WI38 (cell line): ENCODE measurements at regions not wholly inside any gene's neighbourhood (a gene's known extent, or its start where the extent isn't known, plus 50 kb on each side); places are given as distances from the start of the nearest gene placed in this dataset.
"Not testable (repeated sequence)": the region's sequence is repeated elsewhere in the genome, so short reads cannot be mapped to it uniquely, and the experiment has no call there.

Experiments
- H3K4me3 ChIP-seq: 2 replicates; pipeline ENCODE4 v1.5.1; 2011; ENCODE audit warnings: low read depth, mild to moderate bottlenecking, control low read depth, low read length
- CTCF ChIP-seq: IDR thresholded peaks from 2 replicates; pipeline ENCODE4 v1.5.1; 2012; ENCODE audit warnings: low read depth, mild to moderate bottlenecking, control low read depth, low read length

- TF ChIP-seq CTCF, result no peak
- H3K4me3 ChIP-seq, result no peak overlapping the region
Observed at GRCh38 chr1:195704028-195704427, 904.2 kb downstream of the KCNT2 start.

- no peak overlapping the region for H3K4me3 ChIP-seq
- no peak for TF ChIP-seq CTCF
Observed at GRCh38 chr1:195701149-195701548, 907.1 kb downstream of the KCNT2 start.

GRCh38 chr1:195697130-195697529 lies 911.1 kb downstream of the KCNT2 start:
- no peak overlapping the region for H3K4me3 ChIP-seq
- no peak for TF ChIP-seq CTCF

- no peak overlapping the region for H3K4me3 ChIP-seq
- TF ChIP-seq CTCF, result no peak
Observed at GRCh38 chr1:195686764-195687163, 921.5 kb downstream of the KCNT2 start.

GRCh38 chr1:195664628-195665027 lies 943.6 kb downstream of the KCNT2 start:
- no peak for TF ChIP-seq CTCF
- no peak overlapping the region for H3K4me3 ChIP-seq

GRCh38 chr1:195663549-195664280 lies 944.5 kb downstream of the KCNT2 start:
- no peak for TF ChIP-seq CTCF
- H3K4me3 ChIP-seq, result no peak overlapping the region

- no peak overlapping the region for H3K4me3 ChIP-seq
Observed at GRCh38 chr1:195656780-195657179, 951.5 kb downstream of the KCNT2 start.

GRCh38 chr1:195648875-195649274 lies 959.4 kb downstream of the KCNT2 start:
- H3K4me3 ChIP-seq, result not testable (repeated sequence)

More at GRCh38 chr1:195656780-195657179, 951.5 kb downstream of the KCNT2 start:
- TF ChIP-seq CTCF, result no peak
